Hepatocyte (in vitro differentiated cells): ENCODE measurements at regions not wholly inside any gene's neighbourhood (a gene's known extent, or its start where the extent isn't known, plus 50 kb on each side); places are given as distances from the start of the nearest gene placed in this dataset.
"Not testable (repeated sequence)": the region's sequence is repeated elsewhere in the genome, so short reads cannot be mapped to it uniquely, and the experiment has no call there.

Experiments
- DNase-seq: peaks from one replicate; pipeline ENCODE4 v3.0.0-alpha.2; 2016; ENCODE audit warnings: low spot score
- H2AFZ ChIP-seq: fragments of 200-600 bp; sonication (generic); 2 replicates; pipeline ENCODE4 v1.6.0; 2016; ENCODE audit warnings: antibody characterized with exemption, mild to moderate bottlenecking
- H3K27ac ChIP-seq: fragments of 200-600 bp; sonication (generic); 2 replicates; pipeline ENCODE4 v1.5.1; 2016; ENCODE audit warnings: mild to moderate bottlenecking
- H3K27me3 ChIP-seq: fragments of 200-600 bp; sonication (generic); 2 replicates; pipeline ENCODE4 v1.6.1; 2016
- H3K36me3 ChIP-seq: fragments of 200-600 bp; sonication (generic); replicated peaks from 2 replicates; pipeline ENCODE4 v1.5.1; 2016; ENCODE audit warnings: low read depth; ENCODE audit not compliant: insufficient read depth
- H3K4me1 ChIP-seq: fragments of 200-600 bp; sonication (generic); 2 replicates; pipeline ENCODE4 v1.5.1; 2016; ENCODE audit warnings: mild to moderate bottlenecking, moderate library complexity; ENCODE audit not compliant: insufficient read depth
- H3K4me2 ChIP-seq: fragments of 200-600 bp; sonication (generic); 2 replicates; pipeline ENCODE4 v1.6.0; 2016
- H3K4me3 ChIP-seq: fragments of 200-600 bp; sonication (generic); 2 replicates; pipeline ENCODE4 v1.5.1; 2016; ENCODE audit warnings: mild to moderate bottlenecking
- H3K79me2 ChIP-seq: fragments of 200-600 bp; sonication (generic); 2 replicates; pipeline ENCODE4 v1.6.0; 2017; ENCODE audit warnings: mild to moderate bottlenecking
- H3K9me2 ChIP-seq: fragments of 200-600 bp; sonication (generic); replicated peaks from 2 replicates; pipeline ENCODE4 v1.6.0; 2017; ENCODE audit warnings: mild to moderate bottlenecking; ENCODE audit not compliant: insufficient read depth
- H3K9me3 ChIP-seq: fragments of 200-600 bp; sonication (generic); 2 replicates; pipeline ENCODE4 v1.5.1; 2016; ENCODE audit warnings: low read depth, mild to moderate bottlenecking
- H4K20me1 ChIP-seq: fragments of 200-600 bp; sonication (generic); 2 replicates; pipeline ENCODE4 v1.6.0; 2016; ENCODE audit warnings: mild to moderate bottlenecking; ENCODE audit not compliant: insufficient read depth, poor library complexity, severe bottlenecking
- EZH2 ChIP-seq: fragments of 200-600 bp; sonication (generic); IDR thresholded peaks from 2 replicates; pipeline ENCODE4 v1.6.1; 2016; ENCODE audit warnings: antibody characterized with exemption, mild to moderate bottlenecking, borderline replicate concordance
- EZH2phosphoT487 ChIP-seq: fragments of 200-600 bp; sonication (generic); IDR thresholded peaks from one replicate; pipeline ENCODE4 v1.6.1; 2018; ENCODE audit warnings: antibody characterized with exemption, mild to moderate bottlenecking, low read depth, moderate library complexity; ENCODE audit not compliant: unreplicated experiment, severe bottlenecking
- WGBS: methylation state at CpG from one replicate; pipeline ENCODE4 v1.1.6; 2016; ENCODE audit warnings: low lambda C conversion rate; ENCODE audit errors: missing lambda C conversion rate; 5-methylcytosine and 5-hydroxymethylcytosine counted together
- TF ChIP-seq, protein P1 (sequence below): fragments of 200-600 bp; sonication (generic); IDR thresholded peaks from 2 replicates; pipeline ENCODE4 v1.5.1; 2016; ENCODE audit warnings: antibody characterized with exemption, mild to moderate bottlenecking; ENCODE audit not compliant: poor library complexity

DNA sequence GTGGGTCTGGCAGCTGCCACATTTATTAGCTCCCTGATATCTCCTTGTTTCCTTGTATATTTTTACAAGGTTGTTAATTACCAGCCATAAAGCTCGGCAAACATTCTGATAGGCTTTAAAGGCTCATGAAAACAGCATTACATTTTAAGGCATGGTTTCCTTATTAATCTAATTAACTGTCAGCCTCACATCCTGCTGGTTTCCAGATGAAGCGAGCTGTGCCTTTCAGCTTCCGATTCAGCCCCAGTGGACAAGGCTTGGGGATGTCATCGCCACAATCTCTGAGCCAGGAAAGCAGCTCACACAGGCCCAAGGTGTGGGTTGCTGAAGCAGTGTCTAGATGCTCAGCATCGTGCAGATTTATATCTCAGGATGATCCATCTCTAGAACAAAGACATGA is 66.0 kb upstream of the RALY start:
- Histone ChIP-seq H3K79me2 (no peaks in the 10 kb centered on the region), H3K36me3 (no peaks in the 10 kb centered on the region), H3K27ac (no peak overlapping the region), H3K4me2 (no peak overlapping the region), H3K9me2 (no peaks in the 10 kb centered on the region), H3K9me3 (no peaks in the 10 kb centered on the region), H2AFZ (no peak overlapping the region), H3K27me3 (no peaks in the 10 kb centered on the region), H3K4me3 (no peak overlapping the region), H4K20me1 (no peaks in the 10 kb centered on the region), H3K4me1 (no peaks in the 10 kb centered on the region)
- 46% methylated on average over 5 of the region's 5 CpGs for WGBS
- no peak for DNase-seq
- TF ChIP-seq EZH2 (no peak), EZH2phosphoT487 (no peak)
- TF ChIP-seq, protein P1, sequence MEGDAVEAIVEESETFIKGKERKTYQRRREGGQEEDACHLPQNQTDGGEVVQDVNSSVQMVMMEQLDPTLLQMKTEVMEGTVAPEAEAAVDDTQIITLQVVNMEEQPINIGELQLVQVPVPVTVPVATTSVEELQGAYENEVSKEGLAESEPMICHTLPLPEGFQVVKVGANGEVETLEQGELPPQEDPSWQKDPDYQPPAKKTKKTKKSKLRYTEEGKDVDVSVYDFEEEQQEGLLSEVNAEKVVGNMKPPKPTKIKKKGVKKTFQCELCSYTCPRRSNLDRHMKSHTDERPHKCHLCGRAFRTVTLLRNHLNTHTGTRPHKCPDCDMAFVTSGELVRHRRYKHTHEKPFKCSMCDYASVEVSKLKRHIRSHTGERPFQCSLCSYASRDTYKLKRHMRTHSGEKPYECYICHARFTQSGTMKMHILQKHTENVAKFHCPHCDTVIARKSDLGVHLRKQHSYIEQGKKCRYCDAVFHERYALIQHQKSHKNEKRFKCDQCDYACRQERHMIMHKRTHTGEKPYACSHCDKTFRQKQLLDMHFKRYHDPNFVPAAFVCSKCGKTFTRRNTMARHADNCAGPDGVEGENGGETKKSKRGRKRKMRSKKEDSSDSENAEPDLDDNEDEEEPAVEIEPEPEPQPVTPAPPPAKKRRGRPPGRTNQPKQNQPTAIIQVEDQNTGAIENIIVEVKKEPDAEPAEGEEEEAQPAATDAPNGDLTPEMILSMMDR = no peak

DNA sequence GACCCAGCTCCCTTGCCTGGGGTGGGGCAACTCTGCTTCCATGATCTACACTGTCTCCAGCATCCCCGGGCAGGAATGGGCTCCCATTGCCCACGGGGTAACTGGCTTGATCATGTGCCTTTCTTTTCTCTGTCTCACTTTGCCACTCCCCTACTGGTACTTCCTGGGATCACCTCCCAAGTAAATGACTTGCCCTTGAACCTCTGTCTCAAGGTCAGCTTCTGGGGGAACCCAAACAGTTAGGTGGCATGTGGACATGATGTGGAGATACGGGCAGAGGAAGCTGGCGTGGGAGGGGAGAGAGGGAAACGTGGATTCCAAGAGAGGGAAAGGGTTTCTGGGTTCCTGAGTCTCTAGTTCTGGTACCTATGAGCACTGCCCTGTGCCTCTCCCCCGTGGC is 63.8 kb upstream of the RALY start:
- H3K27ac ChIP-seq = no peak overlapping the region
- no peaks in the 10 kb centered on the region for H3K9me2 ChIP-seq
- no peak for DNase-seq
- H3K27me3 ChIP-seq = no peaks in the 10 kb centered on the region
- no peak overlapping the region for H2AFZ ChIP-seq
- H4K20me1 ChIP-seq = no peaks in the 10 kb centered on the region
- no peaks in the 10 kb centered on the region for H3K4me1 ChIP-seq
- no peaks in the 10 kb centered on the region for H3K79me2 ChIP-seq
- WGBS = 76% methylated on average over 6 of the region's 6 CpGs
- no peak overlapping the region for H3K4me3 ChIP-seq
- TF ChIP-seq EZH2 (no peak), EZH2phosphoT487 (no peak)
- TF ChIP-seq, protein P1 = no peak
- no peaks in the 10 kb centered on the region for H3K9me3 ChIP-seq
- no peak overlapping the region for H3K4me2 ChIP-seq
- no peaks in the 10 kb centered on the region for H3K36me3 ChIP-seq

DNA sequence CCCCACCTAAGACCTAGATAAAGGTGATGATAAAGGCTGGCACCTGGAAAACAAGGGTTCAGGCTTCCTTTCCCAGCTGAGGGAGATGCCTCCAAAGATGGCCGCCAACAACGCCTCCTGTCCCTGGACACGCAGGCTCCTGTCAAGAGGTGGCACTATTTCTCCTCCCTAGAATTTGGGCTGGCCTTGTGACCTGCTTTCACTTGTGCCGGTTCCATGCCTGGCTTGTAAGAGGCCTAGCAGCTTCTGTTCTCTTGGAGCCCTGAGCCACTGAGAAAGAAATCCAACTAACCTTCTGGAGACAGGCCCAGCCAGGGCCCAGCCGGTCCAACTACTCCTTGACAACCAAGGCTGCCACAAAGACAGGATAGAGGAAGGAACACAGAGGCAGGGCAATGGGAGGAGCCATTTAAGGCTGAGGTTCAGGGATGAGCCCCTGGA is 60.2 kb upstream of the RALY start:
- WGBS = 67% methylated on average over 5 of the region's 5 CpGs
- H3K4me3 ChIP-seq = no peak overlapping the region
- no peaks in the 10 kb centered on the region for H3K36me3 ChIP-seq
- DNase-seq = peak; percentile 53
- no peak overlapping the region for H2AFZ ChIP-seq
- no peak overlapping the region for H3K27ac ChIP-seq
- no peaks in the 10 kb centered on the region for H3K79me2 ChIP-seq
- TF ChIP-seq EZH2 (no peak), EZH2phosphoT487 (no peak)
- TF ChIP-seq, protein P1 = peak; percentile 32
- H3K9me2 ChIP-seq = no peaks in the 10 kb centered on the region
- no peaks in the 10 kb centered on the region for H3K4me1 ChIP-seq
- no peaks in the 10 kb centered on the region for H4K20me1 ChIP-seq
- H3K9me3 ChIP-seq = no peaks in the 10 kb centered on the region
- H3K27me3 ChIP-seq = no peaks in the 10 kb centered on the region
- H3K4me2 ChIP-seq = no peak overlapping the region

DNA sequence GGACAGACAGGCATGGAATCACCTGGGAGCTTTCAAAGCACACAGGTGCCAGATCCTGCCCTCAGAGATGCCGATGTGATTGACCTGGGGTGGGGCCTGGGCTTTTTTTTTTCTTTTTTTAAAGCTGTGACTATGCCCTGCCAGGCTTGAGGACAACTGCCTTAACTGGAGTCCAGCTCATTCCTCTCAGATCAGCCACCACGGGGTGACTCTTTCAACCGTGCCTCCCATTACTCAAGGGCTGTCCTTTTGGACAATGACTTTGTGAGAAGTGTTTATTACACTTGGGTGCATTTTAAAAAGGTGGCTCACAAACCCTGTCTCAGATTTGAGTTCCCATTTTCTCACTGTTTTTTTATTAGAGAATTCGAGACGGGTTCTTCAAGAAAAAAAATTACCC is 57.1 kb upstream of the RALY start:
- Histone ChIP-seq H3K9me2 (no peaks in the 10 kb centered on the region), H3K9me3 (no peaks in the 10 kb centered on the region), H3K4me3 (no peak overlapping the region), H4K20me1 (no peaks in the 10 kb centered on the region), H3K36me3 (no peaks in the 10 kb centered on the region), H3K27ac (no peak overlapping the region), H3K4me1 (no peaks in the 10 kb centered on the region), H3K4me2 (no peak overlapping the region), H3K27me3 (no peaks in the 10 kb centered on the region), H3K79me2 (no peaks in the 10 kb centered on the region), H2AFZ (no peak overlapping the region)
- 85% methylated on average over 5 of the region's 5 CpGs for WGBS
- TF ChIP-seq EZH2phosphoT487 (no peak), EZH2 (no peak)
- TF ChIP-seq, protein P1 = no peak
- no peak for DNase-seq

DNA sequence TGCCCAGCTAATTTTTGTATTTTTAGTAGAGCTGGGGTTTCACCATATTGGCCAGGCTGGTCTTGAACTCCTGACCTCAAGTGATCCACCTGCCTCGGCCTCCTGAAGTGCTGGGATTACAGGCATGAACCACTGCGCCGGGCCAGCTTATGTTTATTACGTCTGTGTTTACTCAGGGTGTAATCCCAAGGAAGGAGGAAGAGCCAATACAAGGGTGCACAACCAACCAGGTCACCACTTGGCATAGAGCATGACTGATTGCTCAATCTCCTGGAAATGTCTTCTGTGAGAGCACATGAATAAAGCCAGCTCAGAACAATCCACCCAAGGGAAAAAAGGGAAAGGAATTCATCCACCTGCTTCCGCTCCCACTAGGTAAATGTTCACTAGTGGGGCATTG is 54.7 kb upstream of the RALY start:
- WGBS = 77% methylated on average over 5 of the region's 5 CpGs
- H2AFZ ChIP-seq, DNase-seq, H3K4me1 ChIP-seq, H3K36me3 ChIP-seq, H3K27me3 ChIP-seq, H4K20me1 ChIP-seq, H3K27ac ChIP-seq, H3K9me3 ChIP-seq, H3K9me2 ChIP-seq, H3K4me2 ChIP-seq, H3K4me3 ChIP-seq, H3K79me2 ChIP-seq: not testable (repeated sequence)
